Spleen (tissue), 7 donors: ENCODE measurements at regions not wholly inside any gene's neighbourhood (a gene's known extent, or its start where the extent isn't known, plus 50 kb on each side); places are given as distances from the start of the nearest gene placed in this dataset.

Experiments used
- POLR2A ChIP-seq, 3 donors: fragments of 450-650 bp; IDR thresholded peaks; one replicate each; pipeline ENCODE4 v1.5.1; 2017; ENCODE audit warnings: antibody characterized with exemption in 3 of 3, mild to moderate bottlenecking in 1 of 3
- TF ChIP-seq, protein P1 (sequence below), 11 experiments: fragments of 200-600 bp in 7 of 11; fragments of 450-650 bp in 4 of 11; sonication (generic) in 4 of 11; IDR thresholded peaks in 8 of 11; conservative IDR thresholded peaks in 3 of 11; 1 replicate in 7 of 11; 2 replicates in 4 of 11; pipeline versions ENCODE4 v1.4.0 to v1.8.0; 2016 to 2021; ENCODE audit warnings: antibody characterized with exemption in 11 of 11, inconsistent platforms in 4 of 11, mild to moderate bottlenecking in 1 of 11
- donor health status: DM: no; HTN: no; CAD: no; lungs with moderate emphysema.
- donor health status: DM: no; HTN: no; CAD: no.
- donor health status: DM: no; HTN: no; CAD: no.

DNA sequence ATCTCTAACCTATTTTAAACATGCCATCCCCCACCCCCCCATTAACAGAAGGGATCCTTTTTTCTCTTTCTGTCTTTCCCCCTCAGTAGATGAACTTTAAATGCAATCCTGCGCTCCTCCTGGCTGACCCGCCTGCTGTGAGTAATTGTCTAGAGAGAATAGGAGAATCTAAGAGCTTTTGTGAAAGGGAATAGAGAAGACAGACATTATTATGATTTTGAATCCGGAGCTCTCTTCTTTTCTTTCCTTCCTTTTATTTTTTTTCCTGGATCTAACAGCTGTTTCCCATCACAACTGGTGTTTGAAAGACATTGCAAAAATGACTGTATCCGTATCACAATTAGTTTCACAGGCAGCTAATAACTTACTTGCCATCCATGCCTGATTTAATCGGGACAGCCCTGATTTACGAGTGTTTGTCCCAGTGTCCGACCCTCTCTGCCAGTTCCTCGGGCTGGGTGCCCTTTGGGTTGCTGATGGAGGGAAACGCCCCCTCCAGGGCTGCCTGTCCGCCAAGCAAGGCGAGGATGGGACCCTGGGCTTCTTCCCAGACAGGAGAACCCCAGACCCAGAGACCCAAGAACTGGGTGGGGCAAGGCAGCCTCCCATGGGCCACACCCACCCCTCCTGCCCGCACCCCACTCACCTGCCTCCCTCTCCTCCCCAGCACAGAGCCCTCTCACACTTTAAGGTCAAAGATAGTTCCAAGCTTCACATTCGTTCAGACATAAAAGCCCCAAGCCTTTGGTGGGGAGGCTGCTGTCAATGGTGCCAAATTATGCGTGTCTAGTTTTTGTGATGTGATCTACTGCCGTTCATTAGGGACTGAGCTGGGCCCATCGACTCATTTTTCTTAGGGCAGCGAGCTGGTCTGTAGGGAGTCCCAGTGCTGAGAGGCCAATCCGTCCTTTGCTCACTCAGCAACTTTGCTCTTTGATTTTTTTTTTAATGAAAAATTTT lies 231.7 kb downstream of the ZNF516 start:
- TF ChIP-seq, protein P1, sequence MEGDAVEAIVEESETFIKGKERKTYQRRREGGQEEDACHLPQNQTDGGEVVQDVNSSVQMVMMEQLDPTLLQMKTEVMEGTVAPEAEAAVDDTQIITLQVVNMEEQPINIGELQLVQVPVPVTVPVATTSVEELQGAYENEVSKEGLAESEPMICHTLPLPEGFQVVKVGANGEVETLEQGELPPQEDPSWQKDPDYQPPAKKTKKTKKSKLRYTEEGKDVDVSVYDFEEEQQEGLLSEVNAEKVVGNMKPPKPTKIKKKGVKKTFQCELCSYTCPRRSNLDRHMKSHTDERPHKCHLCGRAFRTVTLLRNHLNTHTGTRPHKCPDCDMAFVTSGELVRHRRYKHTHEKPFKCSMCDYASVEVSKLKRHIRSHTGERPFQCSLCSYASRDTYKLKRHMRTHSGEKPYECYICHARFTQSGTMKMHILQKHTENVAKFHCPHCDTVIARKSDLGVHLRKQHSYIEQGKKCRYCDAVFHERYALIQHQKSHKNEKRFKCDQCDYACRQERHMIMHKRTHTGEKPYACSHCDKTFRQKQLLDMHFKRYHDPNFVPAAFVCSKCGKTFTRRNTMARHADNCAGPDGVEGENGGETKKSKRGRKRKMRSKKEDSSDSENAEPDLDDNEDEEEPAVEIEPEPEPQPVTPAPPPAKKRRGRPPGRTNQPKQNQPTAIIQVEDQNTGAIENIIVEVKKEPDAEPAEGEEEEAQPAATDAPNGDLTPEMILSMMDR (IDR thresholded peaks at IDR 0.05 in 8 of 11, conservative IDR thresholded peaks at IDR 0.05 in 3 of 11), result no peak
- no peak for TF ChIP-seq POLR2A (IDR thresholded peaks at IDR 0.05)
